ENCODE measurements at regions not wholly inside any gene's neighbourhood (a gene's known extent, or its start where the extent isn't known, plus 50 kb on each side); places are given as distances from the start of the nearest gene placed in this dataset.

GRCh38 chr6:11415557-11415956 is 122.0 kb upstream of the TMEM170B start:
- 87% methylated on average over 3 of the region's 7 CpGs for WGBS (ENCODE audit: insufficient coverage, low coverage, low lambda C conversion rate, missing lambda C conversion rate)
- Histone ChIP-seq H3K36me3 (no peaks in the 10 kb centered on the region), H3K4me3 (no peak overlapping the region), H3K27me3 (no peaks in the 10 kb centered on the region), H3K27ac (no peak overlapping the region), H3K4me1 (no peaks in the 10 kb centered on the region), H3K9me3 (no peaks in the 10 kb centered on the region)
- ATAC-seq (no peak), DNase-seq (no peak)
- no peak for TF ChIP-seq POLR2A (IDR thresholded peaks at IDR 0.05)
- no peak for TF ChIP-seq CTCF (IDR thresholded peaks at IDR 0.05)
- intact Hi-C loops (cut with DNase I) = no loop called here

GRCh38 chr6:11414176-11414963 is 123.2 kb upstream of the TMEM170B start:
- intact Hi-C loops (cut with DNase I) = no loop called here
- H3K36me3 ChIP-seq = no peaks in the 10 kb centered on the region
- peak overlapping the region; percentile 24 to 69 (median 64) for H3K27ac ChIP-seq
- no peak overlapping the region for H3K4me3 ChIP-seq
- TF ChIP-seq CTCF (IDR thresholded peaks at IDR 0.05) = no peak
- TF ChIP-seq POLR2A (IDR thresholded peaks at IDR 0.05) = peak; percentile 86
- 41% methylated on average over 2 of the region's 2 CpGs for WGBS (ENCODE audit: insufficient coverage, low coverage, low lambda C conversion rate, missing lambda C conversion rate)
- H3K27me3 ChIP-seq = no peaks in the 10 kb centered on the region
- H3K4me1 ChIP-seq = no peaks in the 10 kb centered on the region
- peak; percentile 88 to 95 (median 90) for ATAC-seq
- no peaks in the 10 kb centered on the region for H3K9me3 ChIP-seq
- no peak for DNase-seq

- Histone ChIP-seq H3K9me3 (no peaks in the 10 kb centered on the region), H3K27ac (peak overlapping the region in 2 of 3 donors; percentile 64 to 69), H3K27me3 (no peaks in the 10 kb centered on the region), H3K4me3 (no peak overlapping the region), H3K36me3 (no peaks in the 10 kb centered on the region), H3K4me1 (no peaks in the 10 kb centered on the region)
- DNase-seq (no peak), ATAC-seq (peak in 1 of 4 donors; percentile 18)
- WGBS (ENCODE audit: insufficient coverage, low coverage, low lambda C conversion rate, missing lambda C conversion rate) = 89% methylated on average over 2 of the region's 2 CpGs
- TF ChIP-seq POLR2A (IDR thresholded peaks at IDR 0.05) (no peak), CTCF (IDR thresholded peaks at IDR 0.05) (no peak)
- intact Hi-C loops (cut with DNase I) = no loop called here
Observed at GRCh38 chr6:11413728-11414127, 123.8 kb upstream of the TMEM170B start.

- Histone ChIP-seq H3K9me3 (no peaks in the 10 kb centered on the region), H3K4me3 (no peak overlapping the region), H3K4me1 (no peaks in the 10 kb centered on the region), H3K27me3 (no peaks in the 10 kb centered on the region), H3K36me3 (no peaks in the 10 kb centered on the region), H3K27ac (no peak overlapping the region)
- no peak for DNase-seq
- intact Hi-C loops (cut with DNase I) = no loop called here
- no peak for ATAC-seq
- TF ChIP-seq POLR2A (IDR thresholded peaks at IDR 0.05) (no peak), CTCF (IDR thresholded peaks at IDR 0.05) (no peak)
- 91% methylated on average over 5 of the region's 6 CpGs for WGBS (ENCODE audit: insufficient coverage, low coverage, low lambda C conversion rate, missing lambda C conversion rate)
Observed at GRCh38 chr6:11413117-11413687, 124.3 kb upstream of the TMEM170B start.
